ENCODE measurements at regions not wholly inside any gene's neighbourhood (a gene's known extent, or its start where the extent isn't known, plus 50 kb on each side); places are given as distances from the start of the nearest gene placed in this dataset.

- Histone ChIP-seq H3K4me3 (no peak overlapping the region), H4K20me1 (ENCODE audit: insufficient read depth, poor library complexity, severe bottlenecking) (no peaks in the 10 kb centered on the region), H3K27ac (no peak overlapping the region), H3K9me2 (replicated peaks; ENCODE audit: insufficient read depth) (no peaks in the 10 kb centered on the region), H2AFZ (no peak overlapping the region), H3K27me3 (no peaks in the 10 kb centered on the region), H3K4me2 (no peak overlapping the region), H3K4me1 (ENCODE audit: insufficient read depth) (no peaks in the 10 kb centered on the region), H3K79me2 (no peaks in the 10 kb centered on the region), H3K36me3 (replicated peaks; ENCODE audit: insufficient read depth, low read depth) (no peaks in the 10 kb centered on the region), H3K9me3 (ENCODE audit: low read depth) (no peaks in the 10 kb centered on the region)
- WGBS (ENCODE audit: low lambda C conversion rate, missing lambda C conversion rate): 83% methylated on average over 2 of the region's 2 CpGs
- TF ChIP-seq EZH2 (IDR thresholded peaks at IDR 0.05; ENCODE audit: borderline replicate concordance) (no peak), CTCF (IDR thresholded peaks at IDR 0.05; ENCODE audit: poor library complexity) (no peak), EZH2phosphoT487 (IDR thresholded peaks at IDR 0.05; ENCODE audit: low read depth, severe bottlenecking, unreplicated experiment) (no peak)
- DNase-seq (ENCODE audit: low spot score): no peak
These were observed 1257.9 kb downstream of the NXPH1 start for GRCh38 chr7:9691286-9691685.

DNA sequence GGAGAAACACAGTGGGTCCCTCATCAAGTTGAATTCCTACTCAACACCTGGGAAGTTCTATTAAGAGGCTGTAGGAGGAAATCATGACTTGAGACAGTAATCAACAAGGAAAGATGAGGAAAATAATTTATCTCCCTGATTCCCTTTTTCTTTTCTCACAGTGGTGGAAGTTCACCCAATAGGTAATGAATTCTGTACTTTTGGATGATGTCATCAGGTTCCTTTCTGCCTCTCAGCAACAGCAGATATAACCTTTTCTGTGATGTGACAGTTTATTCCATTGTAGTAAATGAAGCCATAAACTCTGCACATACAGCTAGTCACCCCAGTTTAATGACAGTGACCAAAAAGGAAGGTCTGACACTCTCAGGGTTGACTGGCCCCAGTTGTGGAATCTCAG is 1265.0 kb downstream of the NXPH1 start:
- Histone ChIP-seq H3K36me3 (replicated peaks; ENCODE audit: insufficient read depth, low read depth) (no peaks in the 10 kb centered on the region), H3K4me3 (no peak overlapping the region), H3K4me1 (ENCODE audit: insufficient read depth) (no peaks in the 10 kb centered on the region), H3K4me2 (no peak overlapping the region), H3K9me2 (replicated peaks; ENCODE audit: insufficient read depth) (no peaks in the 10 kb centered on the region), H4K20me1 (ENCODE audit: insufficient read depth, poor library complexity, severe bottlenecking) (no peaks in the 10 kb centered on the region), H3K9me3 (ENCODE audit: low read depth) (no peaks in the 10 kb centered on the region), H3K27ac (no peak overlapping the region), H3K79me2 (no peaks in the 10 kb centered on the region), H3K27me3 (no peaks in the 10 kb centered on the region), H2AFZ (no peak overlapping the region)
- no peak for TF ChIP-seq CTCF (IDR thresholded peaks at IDR 0.05; ENCODE audit: poor library complexity)
- no peak for TF ChIP-seq EZH2 (IDR thresholded peaks at IDR 0.05; ENCODE audit: borderline replicate concordance)
- no peak for TF ChIP-seq EZH2phosphoT487 (IDR thresholded peaks at IDR 0.05; ENCODE audit: low read depth, severe bottlenecking, unreplicated experiment)
- DNase-seq (ENCODE audit: low spot score): no peak

- Histone ChIP-seq H3K79me2 (no peaks in the 10 kb centered on the region), H4K20me1 (ENCODE audit: insufficient read depth, poor library complexity, severe bottlenecking) (no peaks in the 10 kb centered on the region), H2AFZ (no peak overlapping the region), H3K27ac (no peak overlapping the region), H3K4me3 (no peak overlapping the region), H3K36me3 (replicated peaks; ENCODE audit: insufficient read depth, low read depth) (no peaks in the 10 kb centered on the region), H3K4me2 (no peak overlapping the region), H3K4me1 (ENCODE audit: insufficient read depth) (no peaks in the 10 kb centered on the region), H3K9me3 (ENCODE audit: low read depth) (no peaks in the 10 kb centered on the region), H3K9me2 (replicated peaks; ENCODE audit: insufficient read depth) (no peaks in the 10 kb centered on the region), H3K27me3 (no peaks in the 10 kb centered on the region)
- no peak for DNase-seq (ENCODE audit: low spot score)
- TF ChIP-seq EZH2 (IDR thresholded peaks at IDR 0.05; ENCODE audit: borderline replicate concordance): no peak
- TF ChIP-seq CTCF (IDR thresholded peaks at IDR 0.05; ENCODE audit: poor library complexity): no peak
- no peak for TF ChIP-seq EZH2phosphoT487 (IDR thresholded peaks at IDR 0.05; ENCODE audit: low read depth, severe bottlenecking, unreplicated experiment)
- WGBS (ENCODE audit: low lambda C conversion rate, missing lambda C conversion rate): 75% methylated on average over 1 of the region's 1 CpG
These were observed 1264.5 kb upstream of the PHF14 start for GRCh38 chr7:9709216-9709615.

All from hepatocyte (in vitro differentiated cells).